RWPE2 (cell line): ENCODE measurements at regions not wholly inside any gene's neighbourhood (a gene's known extent, or its start where the extent isn't known, plus 50 kb on each side); places are given as distances from the start of the nearest gene placed in this dataset.

Experiments used
- ATAC-seq: fragments of 200-7000 bp; cut with Tn5 transposase; 3 replicates; pipeline ENCODE4 v1.9.1; 2021; ENCODE audit warnings: low read depth
- DNase-seq: peaks from one replicate; pipeline ENCODE4 v3.0.0-alpha.2; 2020; ENCODE audit warnings: low spot score
- H3K27ac ChIP-seq: fragments of 450-650 bp; 2 replicates; pipeline ENCODE4 v1.5.1; 2017; ENCODE audit warnings: mild to moderate bottlenecking; ENCODE audit not compliant: poor library complexity, severe bottlenecking
- H3K27me3 ChIP-seq: fragments of 250-450 bp; sonication (Bioruptor Pico); 2 replicates; pipeline ENCODE4 v1.5.1; 2021; ENCODE audit warnings: mild to moderate bottlenecking, moderate library complexity; ENCODE audit not compliant: insufficient read depth, poor library complexity, severe bottlenecking
- H3K36me3 ChIP-seq: fragments of 250-450 bp; sonication (Bioruptor Pico); 2 replicates; pipeline ENCODE4 v1.5.1; 2020; ENCODE audit warnings: low read depth, mild to moderate bottlenecking, moderate library complexity
- H3K4me1 ChIP-seq: fragments of 250-450 bp; sonication (Bioruptor Pico); 2 replicates; pipeline ENCODE4 v1.5.1; 2021; ENCODE audit warnings: mild to moderate bottlenecking, moderate library complexity; ENCODE audit not compliant: insufficient read depth, poor library complexity, severe bottlenecking
- H3K4me3 ChIP-seq: fragments of 250-450 bp; sonication (Bioruptor Pico); 2 replicates; pipeline ENCODE4 v1.5.1; 2021; ENCODE audit warnings: mild to moderate bottlenecking, moderate library complexity; ENCODE audit not compliant: severe bottlenecking
- H3K9me3 ChIP-seq: fragments of 250-450 bp; sonication (Bioruptor Pico); 2 replicates; pipeline ENCODE4 v1.5.1; 2021; ENCODE audit warnings: mild to moderate bottlenecking, moderate library complexity; ENCODE audit not compliant: severe bottlenecking
- TF ChIP-seq, protein P1 (sequence below): fragments of 450-650 bp; IDR thresholded peaks from one replicate; pipeline ENCODE4 v1.5.1; 2017; ENCODE audit warnings: mild to moderate bottlenecking, moderate library complexity; ENCODE audit not compliant: poor library complexity, severe bottlenecking

GRCh38 chr9:38295764-38296163 lies 96.7 kb upstream of the ALDH1B1 start:
- H3K27me3 ChIP-seq: no peaks in the 10 kb centered on the region
- no peaks in the 10 kb centered on the region for H3K36me3 ChIP-seq
- DNase-seq: no peak
- no peak overlapping the region for H3K4me3 ChIP-seq
- ATAC-seq: no peak
- no peaks in the 10 kb centered on the region for H3K9me3 ChIP-seq
- no peak overlapping the region for H3K27ac ChIP-seq
- TF ChIP-seq, protein P1, sequence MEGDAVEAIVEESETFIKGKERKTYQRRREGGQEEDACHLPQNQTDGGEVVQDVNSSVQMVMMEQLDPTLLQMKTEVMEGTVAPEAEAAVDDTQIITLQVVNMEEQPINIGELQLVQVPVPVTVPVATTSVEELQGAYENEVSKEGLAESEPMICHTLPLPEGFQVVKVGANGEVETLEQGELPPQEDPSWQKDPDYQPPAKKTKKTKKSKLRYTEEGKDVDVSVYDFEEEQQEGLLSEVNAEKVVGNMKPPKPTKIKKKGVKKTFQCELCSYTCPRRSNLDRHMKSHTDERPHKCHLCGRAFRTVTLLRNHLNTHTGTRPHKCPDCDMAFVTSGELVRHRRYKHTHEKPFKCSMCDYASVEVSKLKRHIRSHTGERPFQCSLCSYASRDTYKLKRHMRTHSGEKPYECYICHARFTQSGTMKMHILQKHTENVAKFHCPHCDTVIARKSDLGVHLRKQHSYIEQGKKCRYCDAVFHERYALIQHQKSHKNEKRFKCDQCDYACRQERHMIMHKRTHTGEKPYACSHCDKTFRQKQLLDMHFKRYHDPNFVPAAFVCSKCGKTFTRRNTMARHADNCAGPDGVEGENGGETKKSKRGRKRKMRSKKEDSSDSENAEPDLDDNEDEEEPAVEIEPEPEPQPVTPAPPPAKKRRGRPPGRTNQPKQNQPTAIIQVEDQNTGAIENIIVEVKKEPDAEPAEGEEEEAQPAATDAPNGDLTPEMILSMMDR: no peak
- no peaks in the 10 kb centered on the region for H3K4me1 ChIP-seq

GRCh38 chr9:38294220-38294960 lies 98.1 kb upstream of the ALDH1B1 start:
- Histone ChIP-seq H3K27ac (no peak overlapping the region), H3K9me3 (no peaks in the 10 kb centered on the region), H3K36me3 (no peaks in the 10 kb centered on the region), H3K4me1 (no peaks in the 10 kb centered on the region), H3K27me3 (no peaks in the 10 kb centered on the region), H3K4me3 (no peak overlapping the region)
- TF ChIP-seq, protein P1: no peak
- DNase-seq: no peak
- ATAC-seq: no peak

- ATAC-seq (no peak), DNase-seq (no peak)
- TF ChIP-seq, protein P1: no peak
- Histone ChIP-seq H3K4me1 (no peaks in the 10 kb centered on the region), H3K27me3 (no peaks in the 10 kb centered on the region), H3K27ac (no peak overlapping the region), H3K4me3 (no peak overlapping the region), H3K36me3 (no peaks in the 10 kb centered on the region), H3K9me3 (no peaks in the 10 kb centered on the region)
Observed at GRCh38 chr9:38293022-38293421, 99.5 kb upstream of the ALDH1B1 start.

- no peak overlapping the region for H3K27ac ChIP-seq
- ATAC-seq (no peak), DNase-seq (no peak)
- TF ChIP-seq, protein P1: no peak
- no peaks in the 10 kb centered on the region for H3K4me1 ChIP-seq
- no peak overlapping the region for H3K4me3 ChIP-seq
- H3K9me3 ChIP-seq: no peaks in the 10 kb centered on the region
- no peaks in the 10 kb centered on the region for H3K36me3 ChIP-seq
- no peaks in the 10 kb centered on the region for H3K27me3 ChIP-seq
Observed at GRCh38 chr9:38292480-38292879, 100.0 kb upstream of the ALDH1B1 start.

- H3K4me1 ChIP-seq: no peaks in the 10 kb centered on the region
- no peak for DNase-seq
- TF ChIP-seq, protein P1: no peak
- no peak overlapping the region for H3K27ac ChIP-seq
- no peaks in the 10 kb centered on the region for H3K36me3 ChIP-seq
- H3K4me3 ChIP-seq: no peak overlapping the region
- H3K27me3 ChIP-seq: no peaks in the 10 kb centered on the region
- no peaks in the 10 kb centered on the region for H3K9me3 ChIP-seq
- no peak for ATAC-seq
Observed at GRCh38 chr9:38289866-38290245, 102.6 kb upstream of the ALDH1B1 start.
